Omental fat pad (tissue), 3 donors: ENCODE measurements at regions not wholly inside any gene's neighbourhood (a gene's known extent, or its start where the extent isn't known, plus 50 kb on each side); places are given as distances from the start of the nearest gene placed in this dataset.

Source experiments
- ATAC-seq: fragments of 150-250 bp; one replicate; pipeline ENCODE4 v1.9.1; 2016; ENCODE audit warnings: mild to moderate bottlenecking, moderate library complexity; ENCODE audit not compliant: low FRiP score
- DNase-seq: peaks from one replicate; pipeline ENCODE4 v3.0.0-alpha.2; 2019; ENCODE audit warnings: low spot score
- CTCF ChIP-seq, 3 donors: fragments of 450-650 bp; IDR thresholded peaks; one replicate each; pipeline ENCODE4 v1.5.1; 2016 to 2017; ENCODE audit warnings: antibody characterized with exemption in 3 of 3, mild to moderate bottlenecking in 3 of 3, moderate library complexity in 2 of 3

- ATAC-seq (no peak), DNase-seq (no peak)
- no peak for TF ChIP-seq CTCF (IDR thresholded peaks at IDR 0.05)
Observed at GRCh38 chr10:117754770-117755658, 212.5 kb downstream of the EMX2 start.

- DNase-seq (no peak), ATAC-seq (no peak)
- TF ChIP-seq CTCF (IDR thresholded peaks at IDR 0.05), result no peak
Observed at GRCh38 chr10:117755659-117756014, 213.1 kb downstream of the EMX2 start.

DNA sequence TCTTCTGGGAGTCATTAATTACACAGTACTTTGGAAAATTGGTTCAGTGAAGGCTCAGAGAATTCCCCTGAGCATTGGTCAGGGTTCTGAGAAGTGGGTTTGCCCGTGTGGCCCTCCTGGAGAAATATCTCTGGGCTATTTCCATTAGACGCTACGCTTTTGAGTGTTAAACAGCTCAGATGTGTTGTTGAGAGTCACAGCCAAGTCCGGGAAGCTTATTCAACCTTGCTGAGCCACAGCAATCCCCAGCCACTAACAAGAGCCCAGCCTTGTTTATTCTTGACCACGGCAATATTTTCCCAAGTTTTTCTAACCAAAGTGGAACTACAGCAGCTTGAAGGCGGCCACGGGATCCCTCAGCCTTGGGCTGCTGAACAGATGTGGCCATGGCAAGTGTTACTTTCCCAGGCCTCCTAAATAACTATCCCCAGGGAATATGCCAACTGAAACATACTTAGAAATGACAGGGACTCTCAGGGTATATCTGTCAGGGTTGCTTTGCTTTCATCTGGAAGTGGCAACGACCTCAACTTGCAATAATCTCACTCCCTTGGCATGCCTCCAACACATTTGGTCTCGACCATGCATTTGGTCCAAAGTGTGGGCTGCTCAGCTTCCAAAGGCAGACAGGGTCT lies 214.7 kb downstream of the EMX2 start:
- no peak for DNase-seq
- no peak for ATAC-seq
- no peak for TF ChIP-seq CTCF (IDR thresholded peaks at IDR 0.05)

- DNase-seq (no peak), ATAC-seq (no peak)
- no peak for TF ChIP-seq CTCF (IDR thresholded peaks at IDR 0.05)
Observed at GRCh38 chr10:117759266-117759665, 216.7 kb downstream of the EMX2 start.

GRCh38 chr10:117761695-117762094 lies 219.1 kb downstream of the EMX2 start:
- DNase-seq (no peak), ATAC-seq (no peak)
- no peak for TF ChIP-seq CTCF (IDR thresholded peaks at IDR 0.05)

GRCh38 chr10:117762126-117762818 lies 219.7 kb downstream of the EMX2 start:
- DNase-seq (no peak), ATAC-seq (no peak)
- no peak for TF ChIP-seq CTCF (IDR thresholded peaks at IDR 0.05)
